GM12878 (cell line): ENCODE measurements at regions not wholly inside any gene's neighbourhood (a gene's known extent, or its start where the extent isn't known, plus 50 kb on each side); places are given as distances from the start of the nearest gene placed in this dataset.

Source experiments
- CTCF ChIP-seq, 3 experiments: IDR thresholded peaks in 2 of 3; conservative IDR thresholded peaks in 1 of 3; 2 replicates each; pipeline ENCODE4 v1.5.1; 2011; ENCODE audit warnings: low read depth in 3 of 3, low read length in 3 of 3, mild to moderate bottlenecking in 3 of 3, control low read depth in 2 of 3, moderate library complexity in 2 of 3, inconsistent platforms in 1 of 3, mixed read lengths in 1 of 3; ENCODE audit not compliant: control insufficient read depth in 2 of 3, insufficient read depth in 1 of 3; ENCODE audit errors: extremely low read depth in 1 of 3
- FOS ChIP-seq: IDR thresholded peaks from 3 replicates; pipeline ENCODE4 v1.6.1; 2011; ENCODE audit warnings: borderline replicate concordance; ENCODE audit not compliant: insufficient read length; ENCODE audit errors: extremely low read depth
- GATAD2B ChIP-seq: fragments of 450-650 bp; conservative IDR thresholded peaks from 2 replicates; pipeline ENCODE4 v1.6.1; 2017; ENCODE audit warnings: low read depth, mild to moderate bottlenecking, moderate library complexity
- MEF2A ChIP-seq: IDR thresholded peaks from 2 replicates; pipeline ENCODE4 v1.6.1; 2011; ENCODE audit warnings: low read depth, mild to moderate bottlenecking, low read length, moderate library complexity; ENCODE audit not compliant: insufficient read depth
- MYC ChIP-seq: IDR thresholded peaks from 2 replicates; pipeline ENCODE4 v1.6.1; 2011; ENCODE audit warnings: mild to moderate bottlenecking, low read length, moderate library complexity, inconsistent platforms; ENCODE audit not compliant: insufficient read depth, insufficient replicate concordance, insufficient read length, severe bottlenecking
- NFIC ChIP-seq: IDR thresholded peaks from 2 replicates; pipeline ENCODE4 v1.6.1; 2012; ENCODE audit warnings: low read depth, mild to moderate bottlenecking, inconsistent platforms, low read length, moderate library complexity
- PAX8 ChIP-seq: fragments of 450-650 bp; IDR thresholded peaks from 2 replicates; pipeline ENCODE4 v1.6.1; 2017; ENCODE audit warnings: mild to moderate bottlenecking, moderate library complexity
- POLR2A ChIP-seq: IDR thresholded peaks from 2 replicates; pipeline ENCODE4 v1.6.1; 2011; ENCODE audit warnings: low read depth, mild to moderate bottlenecking, low read length
- RAD21 ChIP-seq: IDR thresholded peaks from 2 replicates; pipeline ENCODE4 v1.6.1; 2011; ENCODE audit warnings: mild to moderate bottlenecking, low read depth, low read length, moderate library complexity; ENCODE audit not compliant: insufficient read depth
- REST ChIP-seq: IDR thresholded peaks from 2 replicates; pipeline ENCODE4 v1.6.1; 2012; ENCODE audit warnings: mild to moderate bottlenecking, low read depth, low read length
- STAT3 ChIP-seq: IDR thresholded peaks from 2 replicates; pipeline ENCODE4 v1.6.1; 2011; ENCODE audit warnings: low read depth, low read length, improper control_type of control experiment
- YY1 ChIP-seq: IDR thresholded peaks from 2 replicates; pipeline ENCODE4 v1.6.1; 2011; ENCODE audit warnings: low read depth, mild to moderate bottlenecking, low read length

DNA sequence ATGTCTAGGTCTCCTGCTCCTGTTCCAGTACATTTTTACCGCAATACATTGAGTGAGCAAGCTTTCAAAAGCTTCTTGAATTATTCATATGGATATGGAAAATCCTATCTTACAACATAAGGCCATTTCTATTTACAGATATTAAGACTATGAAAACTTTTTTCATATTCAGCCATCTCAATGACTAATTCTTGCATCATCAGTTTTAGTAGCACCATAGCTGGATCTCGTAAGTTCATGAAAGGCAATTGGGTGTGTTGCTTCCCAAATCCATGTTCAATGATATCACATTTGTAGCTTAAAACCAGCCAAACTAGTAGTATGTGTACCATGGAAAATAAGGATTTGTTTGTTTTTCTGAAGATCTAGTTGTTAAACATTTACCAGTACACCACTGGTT lies 118.3 kb upstream of the GABRA2 start:
- no peak for TF ChIP-seq CTCF (IDR thresholded peaks at IDR 0.05 in 2 of 3, conservative IDR thresholded peaks at IDR 0.05 in 1 of 3; ENCODE audit: control insufficient read depth in 2 of 3, extremely low read depth in 1 of 3, insufficient read depth in 1 of 3, low read depth in 3 of 3, low read length in 3 of 3)
- no peak for TF ChIP-seq RAD21
- no peak for TF ChIP-seq REST
- no peak for TF ChIP-seq POLR2A
- no peak for TF ChIP-seq YY1
- no peak for TF ChIP-seq PAX8
- TF ChIP-seq MEF2A, result no peak
- no peak for TF ChIP-seq FOS
- TF ChIP-seq NFIC, result no peak
- TF ChIP-seq STAT3, result no peak
- TF ChIP-seq MYC, result no peak
- TF ChIP-seq GATAD2B, result no peak
